ENCODE measurements at regions not wholly inside any gene's neighbourhood (a gene's known extent, or its start where the extent isn't known, plus 50 kb on each side); places are given as distances from the start of the nearest gene placed in this dataset.

DNA sequence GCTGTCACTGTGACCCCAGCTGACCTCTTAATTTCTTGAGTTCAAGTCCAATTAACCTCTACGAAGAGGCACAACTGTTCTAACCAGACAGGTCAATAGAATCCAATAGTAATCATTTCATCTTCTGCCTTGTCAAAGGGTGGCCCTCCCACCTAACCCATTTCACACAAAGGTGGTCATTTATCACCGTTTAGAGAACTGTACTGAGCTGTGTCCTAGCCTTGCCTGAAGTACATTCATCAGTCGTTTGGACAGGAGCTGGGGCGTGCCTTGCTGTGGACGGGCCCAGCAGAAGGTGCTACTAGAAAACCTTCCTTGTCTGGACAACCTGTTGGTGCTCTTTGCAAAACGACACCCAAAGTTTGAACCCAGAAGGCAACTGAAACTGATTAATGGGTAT, 605.4 kb downstream of the ISL1 start:
- DNase-seq (ENCODE audit: low read depth): no peak
- TF ChIP-seq, protein P1, sequence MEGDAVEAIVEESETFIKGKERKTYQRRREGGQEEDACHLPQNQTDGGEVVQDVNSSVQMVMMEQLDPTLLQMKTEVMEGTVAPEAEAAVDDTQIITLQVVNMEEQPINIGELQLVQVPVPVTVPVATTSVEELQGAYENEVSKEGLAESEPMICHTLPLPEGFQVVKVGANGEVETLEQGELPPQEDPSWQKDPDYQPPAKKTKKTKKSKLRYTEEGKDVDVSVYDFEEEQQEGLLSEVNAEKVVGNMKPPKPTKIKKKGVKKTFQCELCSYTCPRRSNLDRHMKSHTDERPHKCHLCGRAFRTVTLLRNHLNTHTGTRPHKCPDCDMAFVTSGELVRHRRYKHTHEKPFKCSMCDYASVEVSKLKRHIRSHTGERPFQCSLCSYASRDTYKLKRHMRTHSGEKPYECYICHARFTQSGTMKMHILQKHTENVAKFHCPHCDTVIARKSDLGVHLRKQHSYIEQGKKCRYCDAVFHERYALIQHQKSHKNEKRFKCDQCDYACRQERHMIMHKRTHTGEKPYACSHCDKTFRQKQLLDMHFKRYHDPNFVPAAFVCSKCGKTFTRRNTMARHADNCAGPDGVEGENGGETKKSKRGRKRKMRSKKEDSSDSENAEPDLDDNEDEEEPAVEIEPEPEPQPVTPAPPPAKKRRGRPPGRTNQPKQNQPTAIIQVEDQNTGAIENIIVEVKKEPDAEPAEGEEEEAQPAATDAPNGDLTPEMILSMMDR (conservative IDR thresholded peaks at IDR 0.05; ENCODE audit: low read depth, low read length): no peak
- no peak overlapping the region for H3K4me3 ChIP-seq (ENCODE audit: low read length)

- DNase-seq (ENCODE audit: low read depth): no peak
- H3K4me3 ChIP-seq (ENCODE audit: low read length): no peak overlapping the region
- TF ChIP-seq, protein P1 (conservative IDR thresholded peaks at IDR 0.05; ENCODE audit: low read depth, low read length): no peak
Measured at GRCh38 chr5:51990241-51990640, 607.0 kb downstream of the ISL1 start.

- TF ChIP-seq, protein P1 (conservative IDR thresholded peaks at IDR 0.05; ENCODE audit: low read depth, low read length): no peak
- no peak overlapping the region for H3K4me3 ChIP-seq (ENCODE audit: low read length)
- no peak for DNase-seq (ENCODE audit: low read depth)
Measured at GRCh38 chr5:51990661-51991180, 607.5 kb downstream of the ISL1 start.

DNA sequence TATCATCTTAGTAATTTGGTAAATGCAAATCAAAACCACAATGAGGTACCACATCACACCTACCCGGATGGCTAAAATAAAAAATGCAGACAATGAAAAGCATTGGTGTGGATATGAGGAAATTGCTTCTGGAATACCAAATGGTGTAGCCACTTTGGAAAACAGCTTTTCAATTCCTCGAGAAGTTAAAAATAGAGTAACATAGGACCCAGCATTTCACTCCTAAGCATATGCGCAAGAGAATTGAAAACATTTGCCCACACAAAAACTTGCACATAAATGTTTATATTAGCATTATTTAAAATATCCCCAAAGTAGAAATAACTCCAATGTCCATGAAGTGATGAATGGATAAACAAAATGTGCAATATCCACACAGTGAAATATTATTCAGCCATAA, 608.7 kb downstream of the ISL1 start:
- H3K4me3 ChIP-seq (ENCODE audit: low read length): no peak overlapping the region
- DNase-seq (ENCODE audit: low read depth): no peak
- TF ChIP-seq, protein P1 (conservative IDR thresholded peaks at IDR 0.05; ENCODE audit: low read depth, low read length): no peak

GRCh38 chr5:51995773-51996306, 612.6 kb downstream of the ISL1 start:
- no peak for DNase-seq (ENCODE audit: low read depth)
- no peak overlapping the region for H3K4me3 ChIP-seq (ENCODE audit: low read length)
- TF ChIP-seq, protein P1 (conservative IDR thresholded peaks at IDR 0.05; ENCODE audit: low read depth, low read length): no peak

DNA sequence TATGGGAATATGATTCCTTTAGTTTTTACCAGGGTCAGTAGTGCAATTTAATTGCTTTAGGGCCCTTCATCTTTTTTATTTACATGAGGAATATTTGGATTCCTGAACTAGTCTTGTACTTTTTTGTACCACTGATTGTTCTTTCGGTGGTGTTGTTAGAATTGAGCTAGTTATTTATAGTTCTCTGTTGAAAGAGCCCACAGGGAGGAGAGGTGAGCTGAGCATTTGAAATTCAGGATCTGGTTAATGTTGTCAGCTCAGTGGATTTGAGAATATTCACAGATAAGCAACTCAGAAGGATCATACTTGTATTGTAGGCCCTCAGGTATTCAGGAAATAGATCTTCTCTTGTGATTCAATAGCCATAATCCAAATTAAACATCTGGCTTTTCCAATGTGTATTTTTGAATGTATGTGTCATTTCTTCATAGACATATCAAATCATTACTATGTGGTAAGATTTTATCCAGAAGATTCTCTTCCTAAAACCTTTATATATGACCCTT, 613.2 kb downstream of the ISL1 start:
- H3K4me3 ChIP-seq (ENCODE audit: low read length): no peak overlapping the region
- TF ChIP-seq, protein P1 (conservative IDR thresholded peaks at IDR 0.05; ENCODE audit: low read depth, low read length): no peak
- DNase-seq (ENCODE audit: low read depth): no peak

DNA sequence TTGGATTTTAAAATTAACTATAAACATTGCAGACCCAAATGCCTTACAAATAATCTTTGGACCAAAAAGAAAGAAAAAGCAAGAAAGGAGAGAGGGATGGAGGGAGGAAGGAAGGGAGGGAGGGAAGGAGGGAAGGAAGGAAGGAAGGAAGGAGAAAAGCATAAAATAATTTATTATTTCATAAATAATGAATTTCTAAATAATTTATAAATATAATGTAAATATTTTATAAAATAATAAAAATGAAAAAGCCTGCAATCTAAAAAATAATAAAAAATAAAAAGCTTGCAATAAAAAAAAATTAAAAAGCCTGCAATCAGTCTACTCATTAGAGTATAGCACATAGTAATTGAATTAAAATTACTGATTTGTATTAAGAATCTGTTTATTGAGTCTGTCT, 614.3 kb downstream of the ISL1 start:
- TF ChIP-seq, protein P1 (conservative IDR thresholded peaks at IDR 0.05; ENCODE audit: low read depth, low read length): no peak
- DNase-seq (ENCODE audit: low read depth): no peak
- H3K4me3 ChIP-seq (ENCODE audit: low read length): no peak overlapping the region

Measured in retinal pigment epithelial cell (primary cell).